ENCODE measurements at regions not wholly inside any gene's neighbourhood (a gene's known extent, or its start where the extent isn't known, plus 50 kb on each side); places are given as distances from the start of the nearest gene placed in this dataset.

DNA sequence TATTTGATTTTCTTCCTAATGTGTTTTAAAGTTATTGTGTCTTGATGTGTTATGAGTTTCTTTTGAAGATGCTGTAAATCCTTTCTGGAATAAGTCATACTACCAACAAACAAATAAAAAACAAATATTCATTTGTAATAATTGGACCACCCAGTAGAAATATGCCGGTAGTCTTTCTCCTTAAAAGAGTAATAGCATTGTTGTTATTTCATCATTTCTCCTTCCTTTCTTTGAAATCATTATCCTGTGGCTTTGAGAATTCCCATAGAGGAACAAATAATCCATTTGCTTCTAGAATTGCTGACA, 169.4 kb downstream of the NNT start:
- TF ChIP-seq CTCF (IDR thresholded peaks at IDR 0.05) (no peak), POLR2A (IDR thresholded peaks at IDR 0.05) (no peak)

Measured in right lobe of liver (tissue), 4 donors.